PC-3 (cell line): ENCODE measurements at regions not wholly inside any gene's neighbourhood (a gene's known extent, or its start where the extent isn't known, plus 50 kb on each side); places are given as distances from the start of the nearest gene placed in this dataset.
"Not testable (repeated sequence)": the region's sequence is repeated elsewhere in the genome, so short reads cannot be mapped to it uniquely, and the experiment has no call there.

ENCODE experiments used
- ATAC-seq: fragments of 200-7000 bp; cut with Tn5 transposase; 2 replicates; pipeline ENCODE4 v1.9.1; 2020; ENCODE audit warnings: mild to moderate bottlenecking, moderate library complexity
- BruUV-seq: library from RNA; stranded (reverse); fragments of 400-500 nt; replicated peaks from 2 replicates; lab custom pipeline; 2021; lab: Mats Ljungman, UMichigan
- CTCF ChIA-PET: fragments of 300-600 bp; sonication (Branson Sonifier 250); formaldehyde crosslinking; loops from one replicate; lab custom pipeline; 2022; ENCODE audit warnings: antibody characterized with exemption; lab: Charles Lee
- POLR2A ChIA-PET: fragments of 300-600 bp; sonication (Branson Sonifier 250); formaldehyde crosslinking; loops from one replicate; lab custom pipeline; 2022; ENCODE audit warnings: antibody characterized with exemption; ENCODE audit not compliant: unreplicated experiment; lab: Charles Lee
- DNase-seq: peaks from one replicate; pipeline ENCODE4 v3.0.0-alpha.2; 2015
- H2AFZ ChIP-seq: fragments of 300-600 bp; sonication (generic); 2 replicates; pipeline ENCODE4 v1.6.0; 2016; ENCODE audit warnings: antibody characterized with exemption, low read length
- H3F3A ChIP-seq: fragments of 300-600 bp; sonication (generic); one replicate; pipeline ENCODE4 v1.6.0; 2017; ENCODE audit warnings: antibody characterized with exemption, low read length, control low read depth, mild to moderate bottlenecking; ENCODE audit not compliant: unreplicated experiment
- H3K27ac ChIP-seq: fragments of 300-600 bp; sonication (generic); 2 replicates; pipeline ENCODE4 v1.5.1; 2016; ENCODE audit warnings: mild to moderate bottlenecking, low read length
- H3K27me3 ChIP-seq: fragments of 300-600 bp; sonication (generic); 2 replicates; pipeline ENCODE4 v1.6.1; 2016; ENCODE audit warnings: low read length, mixed read lengths
- H3K36me3 ChIP-seq: fragments of 300-600 bp; sonication (generic); 2 replicates; pipeline ENCODE4 v1.6.1; 2016; ENCODE audit warnings: low read depth, mixed run types, low read length, mixed read lengths
- H3K4me1 ChIP-seq: fragments of 300-600 bp; sonication (generic); 2 replicates; pipeline ENCODE4 v1.5.1; 2016; ENCODE audit warnings: low read length; ENCODE audit not compliant: insufficient read depth
- H3K4me2 ChIP-seq: fragments of 300-600 bp; sonication (generic); 2 replicates; pipeline ENCODE4 v1.6.0; 2016; ENCODE audit warnings: low read length
- H3K4me3 ChIP-seq: fragments of 300-600 bp; sonication (generic); 2 replicates; pipeline ENCODE4 v1.5.1; 2016; ENCODE audit warnings: mild to moderate bottlenecking, low read length, mixed read lengths
- H3K79me2 ChIP-seq: fragments of 300-600 bp; sonication (generic); 2 replicates; pipeline ENCODE4 v1.6.1; 2017; ENCODE audit warnings: low read length, mixed read lengths
- H3K9ac ChIP-seq: fragments of 300-600 bp; sonication (generic); 2 replicates; pipeline ENCODE4 v1.6.0; 2016; ENCODE audit warnings: mild to moderate bottlenecking, low read length
- H3K9me2 ChIP-seq: fragments of 300-600 bp; sonication (generic); replicated peaks from 2 replicates; pipeline ENCODE4 v1.6.1; 2016; ENCODE audit warnings: mixed run types, low read length, mixed read lengths
- H3K9me3 ChIP-seq: fragments of 300-600 bp; sonication (generic); 2 replicates; pipeline ENCODE4 v1.6.1; 2016; ENCODE audit warnings: low read length, mixed read lengths
- H4K20me1 ChIP-seq: fragments of 300-600 bp; sonication (generic); 2 replicates; pipeline ENCODE4 v1.6.1; 2016; ENCODE audit warnings: low read length, mixed read lengths
- CTCF ChIP-seq: fragments of 300-600 bp; sonication (generic); conservative IDR thresholded peaks from 2 replicates; pipeline ENCODE4 v1.5.1; 2017; ENCODE audit warnings: antibody characterized with exemption, low read depth, mild to moderate bottlenecking, low read length
- EZH2 ChIP-seq: fragments of 300-600 bp; sonication (generic); IDR thresholded peaks from one replicate; pipeline ENCODE4 v1.6.1; 2017; ENCODE audit warnings: antibody characterized with exemption, mild to moderate bottlenecking, low read length; ENCODE audit not compliant: unreplicated experiment
- EZH2phosphoT487 ChIP-seq: fragments of 300-600 bp; sonication (generic); IDR thresholded peaks from 2 replicates; pipeline ENCODE4 v1.6.1; 2018; ENCODE audit warnings: mild to moderate bottlenecking, antibody characterized with exemption, low read length, borderline replicate concordance
- intact Hi-C: fragments of 100-400 bp; cut with micrococcal nuclease; formaldehyde crosslinking; loops from 2 replicates; pipeline ENCODE4 v1.9.0; 2023

GRCh38 chr2:175786471-175787124, 215.5 kb downstream of the LNPK start:
- TF ChIP-seq EZH2 (no peak), CTCF (no peak), EZH2phosphoT487 (no peak)
- peaks cover 46% of the 10 kb centered on the region for H3K27me3 ChIP-seq
- no TSS peak for BruUV-seq
- POLR2A ChIA-PET: no interaction called here
- intact Hi-C loops: no loop called here
- H3K79me2 ChIP-seq: no peaks in the 10 kb centered on the region
- DNase-seq: no peak
- no peaks in the 10 kb centered on the region for H4K20me1 ChIP-seq
- H3K27ac ChIP-seq: no peak overlapping the region
- no peak overlapping the region for H2AFZ ChIP-seq
- H3K4me1 ChIP-seq: no peaks in the 10 kb centered on the region
- no peaks in the 10 kb centered on the region for H3K36me3 ChIP-seq
- H3F3A ChIP-seq: no peaks in the 10 kb centered on the region
- H3K9ac ChIP-seq: no peak overlapping the region
- no peak for ATAC-seq
- no peak overlapping the region for H3K4me3 ChIP-seq
- H3K9me3 ChIP-seq: no peaks in the 10 kb centered on the region
- H3K9me2 ChIP-seq: no peaks in the 10 kb centered on the region
- CTCF ChIA-PET: no interaction called here
- no peak overlapping the region for H3K4me2 ChIP-seq

GRCh38 chr2:175777337-175777736, 224.7 kb downstream of the LNPK start:
- H3K4me1 ChIP-seq, H3K36me3 ChIP-seq, H3K4me3 ChIP-seq, H2AFZ ChIP-seq, CTCF ChIA-PET, H3K9me3 ChIP-seq, POLR2A ChIA-PET, ATAC-seq, DNase-seq, H4K20me1 ChIP-seq, H3K9ac ChIP-seq, H3K27ac ChIP-seq, H3K9me2 ChIP-seq, H3F3A ChIP-seq, H3K79me2 ChIP-seq, H3K4me2 ChIP-seq, intact Hi-C loops, BruUV-seq: not testable (repeated sequence)
- peaks cover 51% of the 10 kb centered on the region for H3K27me3 ChIP-seq

GRCh38 chr2:175769200-175769599, 232.9 kb downstream of the LNPK start:
- POLR2A ChIA-PET: no interaction called here
- no peaks in the 10 kb centered on the region for H3K36me3 ChIP-seq
- DNase-seq (no peak), ATAC-seq (no peak)
- H2AFZ ChIP-seq: no peak overlapping the region
- no peak overlapping the region for H3K4me3 ChIP-seq
- no peak overlapping the region for H3K4me2 ChIP-seq
- no peak overlapping the region for H3K9ac ChIP-seq
- CTCF ChIA-PET: no interaction called here
- H3F3A ChIP-seq: no peaks in the 10 kb centered on the region
- intact Hi-C loops: no loop called here
- H3K9me2 ChIP-seq: no peaks in the 10 kb centered on the region
- H4K20me1 ChIP-seq: no peaks in the 10 kb centered on the region
- TF ChIP-seq EZH2 (no peak), CTCF (no peak), EZH2phosphoT487 (no peak)
- no peaks in the 10 kb centered on the region for H3K4me1 ChIP-seq
- H3K9me3 ChIP-seq: no peaks in the 10 kb centered on the region
- no peaks in the 10 kb centered on the region for H3K79me2 ChIP-seq
- no TSS peak for BruUV-seq
- H3K27ac ChIP-seq: no peak overlapping the region
- peaks cover 36% of the 10 kb centered on the region for H3K27me3 ChIP-seq
